Choroid plexus epithelial cell (primary cell): ENCODE measurements at regions not wholly inside any gene's neighbourhood (a gene's known extent, or its start where the extent isn't known, plus 50 kb on each side); places are given as distances from the start of the nearest gene placed in this dataset.
"Not testable (repeated sequence)": the region's sequence is repeated elsewhere in the genome, so short reads cannot be mapped to it uniquely, and the experiment has no call there.

ENCODE experiments used
- DNase-seq: peaks from one replicate; pipeline ENCODE4 v3.0.0-alpha.2; 2010; ENCODE audit warnings: low read depth
- H3K4me3 ChIP-seq: 2 replicates; pipeline ENCODE4 v1.5.1; 2011; ENCODE audit warnings: low read depth, mild to moderate bottlenecking, control low read depth, low read length, moderate library complexity
- TF ChIP-seq, protein P1 (sequence below): conservative IDR thresholded peaks from 2 replicates; pipeline ENCODE4 v1.5.1; 2011; ENCODE audit warnings: low read depth, mild to moderate bottlenecking, control low read depth, inconsistent platforms, low read length, moderate library complexity

DNA sequence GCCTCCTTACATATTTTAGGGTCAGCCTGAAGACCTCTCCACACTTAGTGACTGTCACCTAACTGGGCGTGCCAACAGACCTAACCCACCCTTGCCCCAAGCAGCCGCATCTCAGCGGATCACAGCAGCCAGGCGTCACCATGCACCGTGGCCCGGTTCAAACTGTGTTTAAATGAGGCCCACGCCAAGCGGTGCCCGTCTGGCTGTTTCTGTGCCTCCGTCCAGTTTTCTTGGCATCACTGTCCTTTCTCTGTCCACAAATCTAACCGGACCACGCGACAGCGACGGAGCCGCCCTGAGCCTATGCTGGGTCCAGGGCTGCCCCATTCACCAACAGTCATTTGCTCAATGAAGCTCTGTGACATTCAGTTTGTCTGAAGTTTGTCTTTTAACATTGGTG, 393.3 kb downstream of the THBS2 start:
- TF ChIP-seq, protein P1, sequence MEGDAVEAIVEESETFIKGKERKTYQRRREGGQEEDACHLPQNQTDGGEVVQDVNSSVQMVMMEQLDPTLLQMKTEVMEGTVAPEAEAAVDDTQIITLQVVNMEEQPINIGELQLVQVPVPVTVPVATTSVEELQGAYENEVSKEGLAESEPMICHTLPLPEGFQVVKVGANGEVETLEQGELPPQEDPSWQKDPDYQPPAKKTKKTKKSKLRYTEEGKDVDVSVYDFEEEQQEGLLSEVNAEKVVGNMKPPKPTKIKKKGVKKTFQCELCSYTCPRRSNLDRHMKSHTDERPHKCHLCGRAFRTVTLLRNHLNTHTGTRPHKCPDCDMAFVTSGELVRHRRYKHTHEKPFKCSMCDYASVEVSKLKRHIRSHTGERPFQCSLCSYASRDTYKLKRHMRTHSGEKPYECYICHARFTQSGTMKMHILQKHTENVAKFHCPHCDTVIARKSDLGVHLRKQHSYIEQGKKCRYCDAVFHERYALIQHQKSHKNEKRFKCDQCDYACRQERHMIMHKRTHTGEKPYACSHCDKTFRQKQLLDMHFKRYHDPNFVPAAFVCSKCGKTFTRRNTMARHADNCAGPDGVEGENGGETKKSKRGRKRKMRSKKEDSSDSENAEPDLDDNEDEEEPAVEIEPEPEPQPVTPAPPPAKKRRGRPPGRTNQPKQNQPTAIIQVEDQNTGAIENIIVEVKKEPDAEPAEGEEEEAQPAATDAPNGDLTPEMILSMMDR: no peak
- H3K4me3 ChIP-seq: no peak overlapping the region
- DNase-seq: no peak

DNA sequence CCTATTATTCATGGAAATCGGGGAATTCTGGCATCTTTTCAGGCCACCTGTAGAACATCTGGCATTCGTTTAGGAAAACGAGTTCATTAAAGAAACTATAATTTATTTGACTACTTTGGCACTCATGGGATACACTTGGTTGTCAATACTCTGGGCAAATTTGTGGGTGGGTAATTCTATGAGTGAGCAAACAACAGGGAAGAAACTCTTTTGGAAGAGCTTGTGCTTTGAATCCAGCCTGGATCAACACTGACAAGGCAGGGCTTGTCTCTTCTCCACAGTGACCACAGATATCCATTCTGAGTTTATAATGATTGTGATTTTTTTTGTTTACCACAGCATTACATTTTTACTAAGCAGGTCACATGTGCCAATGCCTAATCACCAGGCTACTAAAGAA, 394.7 kb downstream of the THBS2 start:
- TF ChIP-seq, protein P1: no peak
- no peak for DNase-seq
- H3K4me3 ChIP-seq: no peak overlapping the region

DNA sequence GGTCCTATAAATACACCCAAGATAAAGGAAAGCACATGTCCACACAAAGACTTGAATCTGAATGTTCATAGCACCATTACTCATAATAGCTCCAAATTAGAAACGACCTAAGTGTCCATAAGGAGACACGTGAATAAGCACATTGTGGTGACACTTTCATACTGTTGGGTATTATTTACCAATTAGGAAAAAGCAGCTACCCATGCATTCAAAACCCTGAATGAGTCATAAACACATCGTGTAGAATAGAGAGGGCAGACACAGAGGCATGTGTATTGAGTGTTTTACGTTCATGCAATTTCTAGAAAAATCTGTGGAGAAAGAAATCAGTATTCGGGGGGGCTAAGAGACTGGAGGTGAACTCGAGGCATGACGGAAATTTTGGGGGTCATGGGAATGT, 396.7 kb downstream of the THBS2 start:
- no peak for DNase-seq
- TF ChIP-seq, protein P1: no peak
- H3K4me3 ChIP-seq: no peak overlapping the region

DNA sequence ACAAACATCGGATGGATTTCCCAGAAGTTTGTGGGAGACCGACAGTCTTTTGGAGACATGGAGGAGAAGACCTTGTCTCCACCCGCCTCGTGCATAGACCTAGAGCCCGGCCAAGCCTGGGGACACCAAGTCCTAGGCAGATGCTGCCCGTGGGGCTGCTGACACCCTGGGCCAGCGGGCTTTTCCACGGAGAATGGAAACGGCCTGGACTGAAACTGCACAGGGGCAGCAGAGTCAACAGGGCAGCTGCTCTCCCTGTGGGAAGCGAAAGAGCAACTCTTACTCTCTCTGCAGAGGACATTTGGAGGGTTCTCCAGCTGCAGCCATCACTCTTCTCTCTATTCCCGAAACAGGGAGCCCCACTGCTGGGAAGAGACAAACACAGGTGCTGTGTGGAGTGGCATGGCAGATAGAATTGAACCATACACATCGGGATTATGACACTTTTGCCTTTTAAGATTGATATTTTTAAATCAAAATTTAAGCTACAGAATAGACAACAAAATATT, 401.2 kb downstream of the THBS2 start:
- peak overlapping the region; percentile 31 for H3K4me3 ChIP-seq
- TF ChIP-seq, protein P1: no peak
- no peak for DNase-seq

DNA sequence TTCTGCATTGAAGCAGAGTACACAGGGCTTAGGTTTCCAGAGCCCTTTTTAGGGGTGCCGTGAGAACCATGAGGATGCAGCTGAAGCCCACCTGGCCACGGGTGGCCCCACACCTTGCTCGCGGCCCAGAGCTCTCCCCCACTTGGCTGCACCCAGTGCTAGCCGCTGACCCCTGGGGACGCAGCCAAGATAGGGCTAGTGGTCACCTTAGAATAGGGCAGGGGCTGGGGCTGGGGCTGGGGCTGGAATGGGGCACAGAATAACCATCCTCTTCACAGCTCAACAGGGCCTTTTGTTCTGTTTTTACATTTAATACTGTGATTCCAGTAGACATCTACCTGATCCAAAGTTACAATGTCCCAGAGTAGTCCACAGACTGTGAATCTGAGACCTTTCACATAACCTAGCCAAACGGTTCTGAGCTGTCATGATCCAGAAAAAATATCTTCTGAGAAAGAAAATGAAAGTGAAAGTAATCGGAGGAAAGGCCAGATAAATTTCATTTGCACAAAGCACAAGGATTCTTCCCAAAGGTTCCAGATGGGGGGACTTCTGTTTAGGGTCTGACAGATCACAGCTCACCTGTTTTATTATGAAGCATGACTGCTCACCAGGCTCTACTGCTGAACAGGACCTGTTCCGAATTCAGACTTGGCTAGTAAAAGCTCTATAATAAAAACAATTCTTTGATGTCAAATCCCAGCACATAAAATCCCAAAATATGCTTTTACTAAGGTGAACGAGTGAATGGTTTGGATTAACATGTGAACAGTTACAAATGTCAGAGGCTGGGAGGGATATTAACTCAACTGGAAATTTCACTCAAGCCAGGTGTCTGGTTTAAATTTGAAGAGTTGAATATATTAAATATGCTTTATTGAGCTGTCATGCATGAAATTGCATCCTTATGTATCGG, 401.9 kb downstream of the THBS2 start:
- peak; percentile 28 for DNase-seq
- peak overlapping the region; percentile 36 for H3K4me3 ChIP-seq
- TF ChIP-seq, protein P1: no peak

DNA sequence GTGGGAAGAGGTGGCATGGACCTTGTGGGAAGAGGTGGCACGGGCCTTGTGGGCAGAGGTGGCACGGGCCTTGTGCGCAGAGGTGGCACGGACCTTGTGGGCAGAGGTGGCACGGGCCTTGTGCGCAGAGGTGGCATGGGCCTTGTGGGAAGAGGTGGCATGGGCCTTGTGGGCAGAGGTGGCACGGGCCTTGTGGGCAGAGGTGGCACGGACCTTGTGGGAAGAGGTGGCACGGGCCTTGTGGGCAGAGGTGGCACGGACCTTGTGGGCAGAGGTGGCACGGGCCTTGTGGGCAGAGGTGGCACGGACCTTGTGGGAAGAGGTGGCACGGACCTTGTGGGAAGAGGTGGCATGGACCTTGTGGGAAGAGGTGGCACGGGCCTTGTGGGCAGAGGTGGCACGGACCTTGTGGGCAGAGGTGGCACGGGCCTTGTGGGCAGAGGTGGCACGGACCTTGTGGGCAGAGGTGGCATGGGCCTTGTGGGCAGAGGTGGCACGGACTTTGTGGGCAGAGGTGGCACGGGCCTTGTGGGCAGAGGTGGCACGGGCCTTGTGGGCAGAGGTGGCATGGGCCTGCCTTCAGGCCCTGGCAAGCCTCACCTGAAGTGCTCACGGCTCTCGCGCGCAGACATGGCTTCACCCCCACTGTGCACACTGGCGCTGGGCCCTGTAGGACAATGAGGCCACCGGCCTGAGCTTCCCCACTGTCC, 403.5 kb downstream of the THBS2 start:
- not testable (repeated sequence) for H3K4me3 ChIP-seq

DNA sequence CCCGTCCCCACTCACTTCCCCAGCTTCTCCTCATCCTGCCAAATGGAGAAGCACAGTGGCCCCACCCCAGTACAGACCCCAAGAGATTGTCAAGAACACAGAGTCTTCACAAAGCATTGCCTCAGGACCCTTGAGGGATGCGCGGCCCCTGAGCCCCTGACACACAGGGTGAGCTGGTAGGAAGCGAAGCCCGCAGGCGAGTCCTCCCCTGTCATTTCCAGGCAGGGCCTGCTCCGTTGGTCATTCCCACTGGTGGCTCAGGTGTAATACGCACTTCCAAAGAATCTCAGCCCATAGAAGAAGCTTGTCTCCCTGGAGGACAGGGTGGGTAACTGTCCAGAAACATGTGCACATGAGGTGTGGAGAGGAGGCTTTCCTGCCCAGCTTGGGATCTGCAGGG, 404.2 kb downstream of the THBS2 start:
- no peak overlapping the region for H3K4me3 ChIP-seq
- TF ChIP-seq, protein P1: no peak
- no peak for DNase-seq

More for the DNA sequence above, 403.5 kb downstream of the THBS2 start:
- not testable (repeated sequence) for DNase-seq
